ENCODE measurements at regions not wholly inside any gene's neighbourhood (a gene's known extent, or its start where the extent isn't known, plus 50 kb on each side); places are given as distances from the start of the nearest gene placed in this dataset.

GRCh38 chr16:54342966-54343365, 56.4 kb upstream of the IRX3 start:
- TF ChIP-seq POLR2AphosphoS5 (IDR thresholded peaks at IDR 0.05; ENCODE audit: low read depth, low read length) (no peak), REST (IDR thresholded peaks at IDR 0.05; ENCODE audit: insufficient read depth in 1 of 2, low read depth in 2 of 2, low read length in 2 of 2) (no peak), FOXP2 (optimal IDR thresholded peaks at IDR 0.05; ENCODE audit: borderline replicate concordance, extremely low read depth, extremely low read length, insufficient read depth) (no peak), SIN3A (IDR thresholded peaks at IDR 0.05; ENCODE audit: borderline replicate concordance, insufficient read depth, low read length) (no peak)
